ENCODE measurements at regions not wholly inside any gene's neighbourhood (a gene's known extent, or its start where the extent isn't known, plus 50 kb on each side); places are given as distances from the start of the nearest gene placed in this dataset.

DNA sequence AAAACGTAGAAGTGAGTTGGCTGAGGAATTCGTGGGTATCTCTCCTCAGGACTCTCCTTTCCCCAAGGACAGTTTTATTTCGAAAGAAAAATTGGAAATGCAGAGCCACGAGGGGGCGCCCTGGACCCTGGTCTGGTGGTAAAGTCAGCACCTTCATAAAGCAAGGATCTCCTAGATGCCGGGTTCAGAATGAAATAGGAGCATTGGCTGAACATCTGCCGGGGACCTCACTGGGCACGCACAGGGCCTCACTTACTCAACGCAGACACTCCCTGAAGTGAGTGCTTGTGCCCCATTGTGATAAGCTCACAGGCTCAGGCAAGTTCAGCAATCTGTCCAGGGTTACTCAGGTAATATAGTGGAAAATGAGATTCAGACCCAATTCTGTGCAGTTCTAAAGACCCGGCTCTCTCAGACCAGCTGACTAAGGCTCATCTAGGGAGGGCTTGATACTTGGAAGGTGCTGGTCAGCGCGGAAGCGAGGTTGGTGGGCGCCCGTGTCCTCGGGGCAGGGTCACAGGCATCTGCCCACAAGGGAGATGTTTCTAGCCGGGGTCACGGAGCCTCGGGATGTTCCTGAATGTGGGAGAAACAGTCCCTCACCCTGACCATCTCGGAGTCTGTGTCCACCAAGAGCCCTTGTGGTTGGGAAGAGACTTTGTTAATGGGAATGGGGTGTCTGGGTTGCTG lies 55.7 kb upstream of the ETV3 start:
- H3K9me2 ChIP-seq (replicated peaks; ENCODE audit: control insufficient read depth, low read length) = no peaks in the 10 kb centered on the region
- no peaks in the 10 kb centered on the region for H3K79me2 ChIP-seq (ENCODE audit: control insufficient read depth, low read length)
- H3K36me3 ChIP-seq (ENCODE audit: control insufficient read depth, low read length) = no peaks in the 10 kb centered on the region
- H3F3A ChIP-seq (ENCODE audit: control insufficient read depth, insufficient read depth) = no peaks in the 10 kb centered on the region
- H3K4me1 ChIP-seq (ENCODE audit: control insufficient read depth, low read length) = no peaks in the 10 kb centered on the region
- TF ChIP-seq EZH2phosphoT487 (IDR thresholded peaks at IDR 0.05; ENCODE audit: borderline replicate concordance, low read length) = no peak
- TF ChIP-seq, protein P1, sequence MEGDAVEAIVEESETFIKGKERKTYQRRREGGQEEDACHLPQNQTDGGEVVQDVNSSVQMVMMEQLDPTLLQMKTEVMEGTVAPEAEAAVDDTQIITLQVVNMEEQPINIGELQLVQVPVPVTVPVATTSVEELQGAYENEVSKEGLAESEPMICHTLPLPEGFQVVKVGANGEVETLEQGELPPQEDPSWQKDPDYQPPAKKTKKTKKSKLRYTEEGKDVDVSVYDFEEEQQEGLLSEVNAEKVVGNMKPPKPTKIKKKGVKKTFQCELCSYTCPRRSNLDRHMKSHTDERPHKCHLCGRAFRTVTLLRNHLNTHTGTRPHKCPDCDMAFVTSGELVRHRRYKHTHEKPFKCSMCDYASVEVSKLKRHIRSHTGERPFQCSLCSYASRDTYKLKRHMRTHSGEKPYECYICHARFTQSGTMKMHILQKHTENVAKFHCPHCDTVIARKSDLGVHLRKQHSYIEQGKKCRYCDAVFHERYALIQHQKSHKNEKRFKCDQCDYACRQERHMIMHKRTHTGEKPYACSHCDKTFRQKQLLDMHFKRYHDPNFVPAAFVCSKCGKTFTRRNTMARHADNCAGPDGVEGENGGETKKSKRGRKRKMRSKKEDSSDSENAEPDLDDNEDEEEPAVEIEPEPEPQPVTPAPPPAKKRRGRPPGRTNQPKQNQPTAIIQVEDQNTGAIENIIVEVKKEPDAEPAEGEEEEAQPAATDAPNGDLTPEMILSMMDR (IDR thresholded peaks at IDR 0.05; ENCODE audit: low read depth, low read length, poor library complexity, severe bottlenecking) = peak; percentile 88
- no peaks in the 10 kb centered on the region for H4K20me1 ChIP-seq (ENCODE audit: control insufficient read depth, insufficient read depth, low read depth, low read length)
- no peak overlapping the region for H3K27ac ChIP-seq (ENCODE audit: low read depth, low read length)
- no peak overlapping the region for H3K4me3 ChIP-seq (ENCODE audit: low read length)
- H3K9me3 ChIP-seq (ENCODE audit: control insufficient read depth, insufficient read depth, low read length) = no peaks in the 10 kb centered on the region
- no peak overlapping the region for H3K4me2 ChIP-seq (ENCODE audit: low read length)
- peaks cover 7% of the 10 kb centered on the region; the same call in 1 of the 2 replicates for H3K27me3 ChIP-seq (ENCODE audit: control insufficient read depth, low read length)

DNA sequence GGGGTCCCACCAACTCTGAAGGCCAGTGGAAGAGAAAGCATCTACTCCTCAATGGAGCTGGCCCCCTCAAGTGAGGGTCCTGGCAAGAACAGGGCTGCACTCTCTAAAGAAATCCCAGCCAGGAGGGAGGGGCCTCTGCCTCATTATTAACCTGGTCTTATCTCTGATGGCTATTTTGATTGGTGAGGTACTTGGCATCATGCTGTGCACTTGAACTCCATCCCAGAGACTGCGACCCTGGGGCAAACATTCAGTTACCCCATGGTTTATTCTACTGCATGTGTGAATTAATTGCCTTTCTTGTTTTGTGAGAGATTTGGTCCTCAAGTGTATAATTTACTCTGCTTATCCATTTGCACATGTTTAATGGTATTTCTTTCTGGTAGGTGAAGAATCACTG lies 55.0 kb upstream of the ETV3 start:
- no peak overlapping the region for H3K27ac ChIP-seq (ENCODE audit: low read depth, low read length)
- H3K4me2 ChIP-seq (ENCODE audit: low read length) = no peak overlapping the region
- H3K9me3 ChIP-seq (ENCODE audit: control insufficient read depth, insufficient read depth, low read length) = no peaks in the 10 kb centered on the region
- no peaks in the 10 kb centered on the region for H3F3A ChIP-seq (ENCODE audit: control insufficient read depth, insufficient read depth)
- H3K36me3 ChIP-seq (ENCODE audit: control insufficient read depth, low read length) = no peaks in the 10 kb centered on the region
- no peaks in the 10 kb centered on the region for H3K79me2 ChIP-seq (ENCODE audit: control insufficient read depth, low read length)
- H4K20me1 ChIP-seq (ENCODE audit: control insufficient read depth, insufficient read depth, low read depth, low read length) = no peaks in the 10 kb centered on the region
- H3K4me3 ChIP-seq (ENCODE audit: low read length) = no peak overlapping the region
- H3K9me2 ChIP-seq (replicated peaks; ENCODE audit: control insufficient read depth, low read length) = no peaks in the 10 kb centered on the region
- no peaks in the 10 kb centered on the region for H3K4me1 ChIP-seq (ENCODE audit: control insufficient read depth, low read length)
- TF ChIP-seq EZH2phosphoT487 (IDR thresholded peaks at IDR 0.05; ENCODE audit: borderline replicate concordance, low read length) = no peak
- peaks cover 7% of the 10 kb centered on the region; the same call in 1 of the 2 replicates for H3K27me3 ChIP-seq (ENCODE audit: control insufficient read depth, low read length)

DNA sequence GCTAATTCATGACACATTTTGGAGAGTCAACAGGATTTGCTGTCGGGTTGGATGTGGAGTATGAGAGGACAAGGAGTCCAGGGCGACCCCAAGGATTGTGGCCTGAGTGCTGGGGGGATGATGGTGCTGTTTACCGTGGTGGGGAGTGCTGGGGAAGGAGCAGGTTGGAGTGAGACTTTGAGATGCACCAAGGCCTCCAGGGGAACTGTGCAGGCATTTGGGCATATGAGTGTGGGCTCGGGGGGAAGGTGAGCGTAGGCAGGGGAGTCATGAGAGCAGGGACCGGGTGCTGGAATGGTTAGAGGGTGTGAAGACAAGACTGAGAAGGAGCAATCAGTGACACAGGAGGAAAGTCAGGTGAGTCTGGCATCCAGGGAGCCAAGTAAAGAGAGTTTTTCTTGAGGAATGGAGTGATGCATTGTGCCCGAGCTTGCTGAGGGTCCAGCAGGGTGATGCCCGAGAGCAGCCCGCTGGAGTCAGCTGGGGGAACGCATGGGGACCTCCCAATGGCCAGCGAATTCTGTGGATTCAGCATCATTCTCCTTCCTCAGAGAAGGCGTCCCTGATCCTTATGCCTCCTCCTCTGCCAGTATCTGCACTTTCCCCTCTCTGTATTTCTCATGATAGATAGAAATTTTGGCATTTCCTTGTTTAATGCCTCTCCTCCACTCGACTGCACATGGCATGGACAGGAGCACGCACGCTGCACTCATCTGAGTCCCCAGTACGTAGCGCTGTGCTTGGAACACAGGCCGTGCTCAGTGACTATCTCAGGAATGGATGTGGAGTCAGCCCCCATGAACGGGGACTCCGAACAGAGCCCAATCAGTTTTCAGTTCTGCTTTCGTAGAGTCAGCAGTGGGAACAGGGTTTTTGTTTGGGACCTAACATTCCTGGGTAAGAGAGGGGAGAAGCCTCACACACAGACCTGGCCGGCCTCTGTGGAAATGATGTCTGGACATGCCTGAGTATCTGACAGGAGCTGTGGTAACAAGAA lies 52.1 kb upstream of the ETV3 start:
- no peaks in the 10 kb centered on the region for H3K79me2 ChIP-seq (ENCODE audit: control insufficient read depth, low read length)
- no peaks in the 10 kb centered on the region for H3K36me3 ChIP-seq (ENCODE audit: control insufficient read depth, low read length)
- H3K9me2 ChIP-seq (replicated peaks; ENCODE audit: control insufficient read depth, low read length) = no peaks in the 10 kb centered on the region
- no peaks in the 10 kb centered on the region for H3F3A ChIP-seq (ENCODE audit: control insufficient read depth, insufficient read depth)
- no peak for TF ChIP-seq EZH2phosphoT487 (IDR thresholded peaks at IDR 0.05; ENCODE audit: borderline replicate concordance, low read length)
- TF ChIP-seq, protein P1 (IDR thresholded peaks at IDR 0.05; ENCODE audit: low read depth, low read length, poor library complexity, severe bottlenecking) = no peak
- peaks cover 16% of the 10 kb centered on the region; the same call in 1 of the 2 replicates for H3K27me3 ChIP-seq (ENCODE audit: control insufficient read depth, low read length)
- no peaks in the 10 kb centered on the region for H3K9me3 ChIP-seq (ENCODE audit: control insufficient read depth, insufficient read depth, low read length)
- no peaks in the 10 kb centered on the region for H4K20me1 ChIP-seq (ENCODE audit: control insufficient read depth, insufficient read depth, low read depth, low read length)
- no peak overlapping the region for H3K4me2 ChIP-seq (ENCODE audit: low read length)
- H3K4me3 ChIP-seq (ENCODE audit: low read length) = no peak overlapping the region
- no peak overlapping the region for H3K27ac ChIP-seq (ENCODE audit: low read depth, low read length)
- H3K4me1 ChIP-seq (ENCODE audit: control insufficient read depth, low read length) = no peaks in the 10 kb centered on the region
